ENCODE measurements at regions not wholly inside any gene's neighbourhood (a gene's known extent, or its start where the extent isn't known, plus 50 kb on each side); places are given as distances from the start of the nearest gene placed in this dataset.

DNA sequence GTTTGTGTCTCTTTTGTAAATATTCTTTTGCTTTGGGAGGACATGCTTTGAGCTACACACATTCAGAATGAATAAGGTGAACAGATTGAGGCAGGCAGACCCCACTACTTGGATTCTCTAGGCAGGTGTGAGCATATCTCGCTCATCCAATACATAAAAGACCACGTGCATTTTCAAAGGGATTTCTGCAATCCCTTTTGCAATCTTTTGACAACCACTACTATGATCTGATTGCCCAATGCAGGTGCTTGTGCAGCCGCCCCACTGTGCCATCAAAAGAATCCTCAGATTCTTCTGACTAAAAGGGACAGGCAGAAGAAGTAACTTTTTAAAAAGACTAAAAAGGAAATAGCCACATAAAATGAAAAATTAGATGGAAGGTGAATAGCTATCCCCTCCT lies 341.4 kb downstream of the BMP4 start:
- TF ChIP-seq POLR2A (IDR thresholded peaks at IDR 0.05; ENCODE audit: low read depth, low read length) (no peak), POLR2AphosphoS5 (IDR thresholded peaks at IDR 0.05; ENCODE audit: low read depth, low read length) (no peak), TAF1 (IDR thresholded peaks at IDR 0.05; ENCODE audit: low read depth, low read length) (no peak), PAX5 (IDR thresholded peaks at IDR 0.05; ENCODE audit: insufficient read depth, low read length, severe bottlenecking) (no peak), POU2F2 (IDR thresholded peaks at IDR 0.05; ENCODE audit: low read depth, low read length) (no peak)
